NB4 (cell line): ENCODE measurements at regions not wholly inside any gene's neighbourhood (a gene's known extent, or its start where the extent isn't known, plus 50 kb on each side); places are given as distances from the start of the nearest gene placed in this dataset.

Experiments used
- CTCF ChIP-seq: IDR thresholded peaks from one replicate; pipeline ENCODE4 v1.5.1; 2012; ENCODE audit warnings: low read depth, low read length
- MAX ChIP-seq: IDR thresholded peaks from 2 replicates; pipeline ENCODE4 v1.6.1; 2011; ENCODE audit warnings: low read depth, low read length
- MYC ChIP-seq: IDR thresholded peaks from 2 replicates; pipeline ENCODE4 v1.6.1; 2011; ENCODE audit warnings: low read depth, low read length
- POLR2A ChIP-seq: IDR thresholded peaks from 2 replicates; pipeline ENCODE4 v1.6.1; 2011; ENCODE audit warnings: mild to moderate bottlenecking; ENCODE audit not compliant: insufficient read length; ENCODE audit errors: extremely low read depth

GRCh38 chr5:15220642-15221173, 279.3 kb upstream of the FBXL7 start:
- no peak for TF ChIP-seq CTCF
- no peak for TF ChIP-seq MAX
- no peak for TF ChIP-seq POLR2A
- TF ChIP-seq MYC: no peak
